Esophagus muscularis mucosa (tissue), 4 donors: ENCODE measurements at regions not wholly inside any gene's neighbourhood (a gene's known extent, or its start where the extent isn't known, plus 50 kb on each side); places are given as distances from the start of the nearest gene placed in this dataset.

Experiments used
- DNase-seq: peaks from one replicate; pipeline ENCODE4 v3.0.0-alpha.2; 2017; ENCODE audit errors: extremely low spot score
- H3K27ac ChIP-seq, 4 donors: fragments of 200-600 bp; sonication (generic); replicated peaks in 1 of 4; 1 replicate in 3 of 4; 2 replicates in 1 of 4; pipeline ENCODE4 v1.5.1; 2016 to 2019; ENCODE audit warnings: mild to moderate bottlenecking in 1 of 4
- H3K27me3 ChIP-seq, 4 donors: fragments of 200-600 bp; sonication (generic); one replicate each; pipeline versions ENCODE4 v1.5.1 to v1.6.0; 2016 to 2019
- H3K36me3 ChIP-seq, 4 donors: fragments of 200-600 bp; sonication (generic); one replicate each; pipeline ENCODE4 v1.5.1; 2016 to 2019
- H3K4me1 ChIP-seq, 4 donors: fragments of 200-600 bp; sonication (generic); one replicate each; pipeline ENCODE4 v1.5.1; 2016 to 2019
- H3K4me3 ChIP-seq, 4 donors: fragments of 200-600 bp; sonication (generic); 1 replicate in 2 of 4; 2 replicates in 2 of 4; pipeline ENCODE4 v1.5.1; 2016 to 2019; ENCODE audit warnings: mild to moderate bottlenecking in 4 of 4, moderate library complexity in 1 of 4
- H3K9me3 ChIP-seq, 4 donors: fragments of 200-600 bp; sonication (generic); 1 replicate in 3 of 4; 2 replicates in 1 of 4; pipeline ENCODE4 v1.5.1; 2016 to 2019
- EP300 ChIP-seq: sonication (generic); formaldehyde crosslinking; IDR thresholded peaks from one replicate; pipeline ENCODE4 v1.6.1; 2017; ENCODE audit warnings: antibody characterized with exemption
- POLR2A ChIP-seq: fragments of 450-650 bp; IDR thresholded peaks from one replicate; pipeline ENCODE4 v1.6.1; 2017; ENCODE audit warnings: antibody characterized with exemption, moderate library complexity, mild to moderate bottlenecking, low read depth
- POLR2AphosphoS5 ChIP-seq, 2 donors: sonication (generic); formaldehyde crosslinking; IDR thresholded peaks; one replicate each; pipeline ENCODE4 v1.6.1; 2017; ENCODE audit warnings: antibody characterized with exemption in 2 of 2
- WGBS: methylation state at CpG from one replicate; pipeline ENCODE4 v1.1.5; 2018; 5-methylcytosine and 5-hydroxymethylcytosine counted together
- intact Hi-C: fragments of 100-400 bp; cut with DNase I; formaldehyde crosslinking; loops from one replicate; pipeline ENCODE4 v1.15.1; 2023
- TF ChIP-seq, protein P1 (sequence below), 3 experiments: fragments of 200-600 bp in 2 of 3; fragments of 450-650 bp in 1 of 3; sonication (generic) in 2 of 3; IDR thresholded peaks; one replicate each; pipeline ENCODE4 v1.5.1; 2017 to 2019; ENCODE audit warnings: antibody characterized with exemption in 3 of 3, mild to moderate bottlenecking in 2 of 3, moderate library complexity in 1 of 3

DNA sequence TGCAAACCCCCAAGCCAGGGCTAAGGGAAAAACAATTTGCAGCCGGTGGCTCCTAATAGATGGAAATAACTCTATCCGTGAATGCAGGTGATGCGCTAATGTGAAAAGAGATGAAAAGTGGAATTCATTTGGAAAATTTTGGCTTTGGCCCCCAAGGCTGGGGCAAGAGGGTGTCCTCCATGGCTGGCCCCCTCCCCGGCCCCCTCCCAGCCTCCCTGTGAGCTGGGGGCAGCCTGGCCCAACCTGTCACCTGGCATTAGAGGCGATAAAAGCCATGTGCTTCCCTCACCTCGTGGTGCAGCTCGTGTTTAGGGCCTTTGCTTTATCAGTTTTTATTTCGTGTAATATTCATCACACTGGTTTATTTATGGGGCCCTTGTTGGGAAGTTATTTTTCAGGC, 267.2 kb downstream of the ENGASE start:
- 73% methylated on average over 8 of the region's 8 CpGs for WGBS

DNA sequence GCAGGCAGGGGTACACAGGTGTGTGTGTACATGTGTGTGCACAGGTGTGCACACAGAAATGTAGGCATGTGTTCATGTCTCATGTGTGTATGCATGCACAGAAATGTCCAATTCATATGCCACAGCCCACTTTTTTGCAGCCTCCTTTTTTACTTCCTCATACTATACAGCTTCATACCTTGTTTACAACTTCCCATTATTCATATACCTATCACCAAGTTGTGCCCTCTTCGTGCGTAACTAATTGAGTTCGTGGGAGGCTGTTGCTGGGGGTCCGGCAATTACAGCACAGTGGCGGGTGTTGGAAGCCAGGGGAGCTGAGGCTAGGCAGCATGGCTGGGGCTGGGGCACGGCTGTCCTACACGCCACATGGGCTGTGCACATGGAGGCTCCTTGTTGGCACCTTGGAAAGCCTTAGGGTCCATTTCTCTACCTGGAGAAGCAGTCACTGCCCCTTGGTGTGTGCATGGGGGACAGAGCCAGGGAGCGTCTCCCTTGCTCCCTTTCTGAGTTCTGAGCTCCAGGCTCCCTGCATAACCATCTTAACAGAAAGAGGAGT, 266.7 kb downstream of the ENGASE start:
- H3K27me3 ChIP-seq: peaks cover 0 to 51% (median 0%) of the 10 kb centered on the region in 4 donors
- TF ChIP-seq EP300 (no peak), POLR2A (no peak), POLR2AphosphoS5 (IDR thresholded peaks at IDR 0.05) (no peak)
- TF ChIP-seq, protein P1, sequence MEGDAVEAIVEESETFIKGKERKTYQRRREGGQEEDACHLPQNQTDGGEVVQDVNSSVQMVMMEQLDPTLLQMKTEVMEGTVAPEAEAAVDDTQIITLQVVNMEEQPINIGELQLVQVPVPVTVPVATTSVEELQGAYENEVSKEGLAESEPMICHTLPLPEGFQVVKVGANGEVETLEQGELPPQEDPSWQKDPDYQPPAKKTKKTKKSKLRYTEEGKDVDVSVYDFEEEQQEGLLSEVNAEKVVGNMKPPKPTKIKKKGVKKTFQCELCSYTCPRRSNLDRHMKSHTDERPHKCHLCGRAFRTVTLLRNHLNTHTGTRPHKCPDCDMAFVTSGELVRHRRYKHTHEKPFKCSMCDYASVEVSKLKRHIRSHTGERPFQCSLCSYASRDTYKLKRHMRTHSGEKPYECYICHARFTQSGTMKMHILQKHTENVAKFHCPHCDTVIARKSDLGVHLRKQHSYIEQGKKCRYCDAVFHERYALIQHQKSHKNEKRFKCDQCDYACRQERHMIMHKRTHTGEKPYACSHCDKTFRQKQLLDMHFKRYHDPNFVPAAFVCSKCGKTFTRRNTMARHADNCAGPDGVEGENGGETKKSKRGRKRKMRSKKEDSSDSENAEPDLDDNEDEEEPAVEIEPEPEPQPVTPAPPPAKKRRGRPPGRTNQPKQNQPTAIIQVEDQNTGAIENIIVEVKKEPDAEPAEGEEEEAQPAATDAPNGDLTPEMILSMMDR (IDR thresholded peaks at IDR 0.05): no peak

More for the DNA sequence above, 267.2 kb downstream of the ENGASE start:
- DNase-seq: no peak
- Histone ChIP-seq H3K4me1 (no peaks in the 10 kb centered on the region), H3K27ac (no peak overlapping the region), H3K4me3 (no peak overlapping the region), H3K27me3 (peaks cover 0 to 51% (median 0%) of the 10 kb centered on the region in 4 donors), H3K9me3 (peaks cover 0 to 12% (median 5%) of the 10 kb centered on the region in 4 donors), H3K36me3 (no peaks in the 10 kb centered on the region)
- TF ChIP-seq POLR2AphosphoS5 (IDR thresholded peaks at IDR 0.05): no peak
- no peak for TF ChIP-seq POLR2A
- TF ChIP-seq, protein P1 (IDR thresholded peaks at IDR 0.05): no peak
- no peak for TF ChIP-seq EP300
- intact Hi-C loops: no loop called here

DNA sequence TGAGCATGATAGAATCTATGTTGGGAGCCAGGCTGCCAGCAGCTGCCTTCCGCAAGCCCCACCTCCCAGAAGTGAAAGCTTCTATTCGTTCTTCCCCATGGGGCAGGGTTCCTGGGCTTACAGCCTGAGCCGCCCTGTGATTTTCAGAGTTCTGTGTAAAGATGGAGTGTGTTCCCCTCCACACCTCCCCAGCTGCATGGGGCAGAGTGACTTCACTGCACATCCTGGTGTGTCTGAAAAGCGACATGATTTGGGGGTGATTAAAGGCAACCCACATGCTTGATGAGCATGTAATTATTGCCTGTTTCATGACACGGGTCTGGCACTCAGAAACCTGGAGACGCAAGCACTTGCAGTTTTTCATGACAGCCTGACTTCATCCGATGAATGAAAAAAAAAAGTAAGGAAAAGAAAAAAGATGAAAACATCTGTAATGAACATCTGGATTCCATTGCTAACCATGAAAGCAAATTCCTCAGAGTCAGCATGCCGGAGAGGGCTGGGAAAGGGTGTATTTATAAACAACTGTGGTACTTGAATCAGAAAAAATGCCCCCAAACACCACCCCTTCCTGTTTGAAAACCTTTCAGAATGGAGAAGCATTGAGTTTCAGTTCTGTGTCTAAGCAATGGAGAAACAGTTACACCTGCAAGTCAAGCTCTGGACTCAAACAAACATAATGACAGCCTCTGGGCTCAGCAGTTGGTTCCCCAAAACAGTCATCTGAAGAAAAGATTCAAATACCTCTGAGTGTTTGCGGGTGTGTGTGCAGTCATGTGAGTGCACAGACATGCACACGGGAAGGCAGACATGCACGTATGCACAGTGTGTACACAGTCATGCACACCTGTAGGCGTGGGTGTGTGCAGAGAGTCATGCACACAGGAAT, 266.0 kb downstream of the ENGASE start:
- TF ChIP-seq, protein P1 (IDR thresholded peaks at IDR 0.05): no peak
- no peak for TF ChIP-seq POLR2A
- TF ChIP-seq POLR2AphosphoS5 (IDR thresholded peaks at IDR 0.05): no peak
- TF ChIP-seq EP300: no peak
- intact Hi-C loops: no loop called here
- H3K27ac ChIP-seq: no peak overlapping the region
- WGBS: 48% methylated on average over 12 of the region's 12 CpGs
- H3K4me1 ChIP-seq: no peaks in the 10 kb centered on the region
- no peak overlapping the region for H3K4me3 ChIP-seq
- peaks cover 0 to 11% (median 5%) of the 10 kb centered on the region in 4 donors for H3K9me3 ChIP-seq
- no peak for DNase-seq
- H3K36me3 ChIP-seq: no peaks in the 10 kb centered on the region
- peaks cover 0 to 51% (median 0%) of the 10 kb centered on the region in 4 donors for H3K27me3 ChIP-seq

More for the DNA sequence above, 266.7 kb downstream of the ENGASE start:
- no peak for DNase-seq
- H3K27ac ChIP-seq: no peak overlapping the region
- WGBS: 80% methylated on average over 8 of the region's 8 CpGs
- no peak overlapping the region for H3K4me3 ChIP-seq
- H3K9me3 ChIP-seq: peaks cover 0 to 12% (median 5%) of the 10 kb centered on the region in 4 donors
- intact Hi-C loops: no loop called here
- H3K36me3 ChIP-seq: no peaks in the 10 kb centered on the region
- H3K4me1 ChIP-seq: no peaks in the 10 kb centered on the region

DNA sequence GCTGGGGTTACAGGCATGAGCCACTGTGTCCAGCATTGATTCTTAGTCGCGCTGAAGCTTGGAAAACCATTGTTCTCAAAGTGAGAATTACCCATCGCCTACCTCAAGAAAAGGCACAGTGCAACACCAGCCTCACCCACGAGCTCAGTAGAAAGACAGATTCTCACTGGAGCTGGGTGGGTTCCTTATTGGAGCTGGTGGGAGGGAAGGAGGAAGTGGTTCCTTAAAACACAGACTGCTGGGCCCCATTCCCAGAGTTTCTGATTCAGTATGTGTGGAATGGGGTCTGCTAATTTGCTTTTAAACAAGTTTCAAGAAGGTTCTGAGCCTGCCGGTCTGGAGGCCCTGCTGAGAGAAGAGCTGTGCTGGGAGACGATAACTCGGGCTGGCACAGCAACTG, 264.7 kb downstream of the ENGASE start:
- Histone ChIP-seq H3K27ac (no peak overlapping the region), H3K27me3 (peaks cover 0 to 52% (median 0%) of the 10 kb centered on the region in 4 donors)
- 79% methylated on average over 6 of the region's 7 CpGs for WGBS

More for the DNA sequence above, 264.7 kb downstream of the ENGASE start:
- no peak for TF ChIP-seq POLR2A
- TF ChIP-seq, protein P1 (IDR thresholded peaks at IDR 0.05): no peak
- TF ChIP-seq POLR2AphosphoS5 (IDR thresholded peaks at IDR 0.05): no peak
- no peak for TF ChIP-seq EP300
- DNase-seq: no peak
- Histone ChIP-seq H3K9me3 (no peaks in the 10 kb centered on the region), H3K36me3 (no peaks in the 10 kb centered on the region), H3K4me1 (no peaks in the 10 kb centered on the region), H3K4me3 (no peak overlapping the region)
- intact Hi-C loops: no loop called here
